AG09319 (cell line): ENCODE measurements at regions not wholly inside any gene's neighbourhood (a gene's known extent, or its start where the extent isn't known, plus 50 kb on each side); places are given as distances from the start of the nearest gene placed in this dataset.

Source experiments
- DNase-seq: peaks from one replicate; pipeline ENCODE4 v3.0.0-alpha.2; 2010; ENCODE audit warnings: low read depth; ENCODE audit errors: extremely low read depth
- TF ChIP-seq, protein P1 (sequence below): IDR thresholded peaks from 2 replicates; pipeline ENCODE4 v1.5.1; 2011; ENCODE audit warnings: low read depth, mild to moderate bottlenecking, inconsistent platforms, low read length, moderate library complexity

DNA sequence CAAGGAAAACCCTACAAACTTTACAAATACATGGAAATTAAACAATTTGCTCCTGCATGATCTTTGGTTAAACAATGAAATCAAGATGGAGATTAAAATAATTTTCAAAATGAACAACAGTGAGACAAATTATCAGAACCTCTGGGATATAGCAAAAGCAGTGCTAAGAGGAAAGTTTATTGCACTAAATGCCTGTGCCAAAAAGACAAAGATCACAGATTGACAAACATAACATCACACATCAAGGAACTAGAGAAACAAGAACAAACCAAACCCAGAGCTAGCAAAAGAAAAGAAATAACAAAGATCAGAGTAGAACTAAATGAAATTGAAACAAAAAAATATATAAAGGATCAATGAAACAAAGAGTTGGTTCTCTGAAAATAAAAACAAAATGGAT, 95.2 kb upstream of the FBXO11 start:
- TF ChIP-seq, protein P1, sequence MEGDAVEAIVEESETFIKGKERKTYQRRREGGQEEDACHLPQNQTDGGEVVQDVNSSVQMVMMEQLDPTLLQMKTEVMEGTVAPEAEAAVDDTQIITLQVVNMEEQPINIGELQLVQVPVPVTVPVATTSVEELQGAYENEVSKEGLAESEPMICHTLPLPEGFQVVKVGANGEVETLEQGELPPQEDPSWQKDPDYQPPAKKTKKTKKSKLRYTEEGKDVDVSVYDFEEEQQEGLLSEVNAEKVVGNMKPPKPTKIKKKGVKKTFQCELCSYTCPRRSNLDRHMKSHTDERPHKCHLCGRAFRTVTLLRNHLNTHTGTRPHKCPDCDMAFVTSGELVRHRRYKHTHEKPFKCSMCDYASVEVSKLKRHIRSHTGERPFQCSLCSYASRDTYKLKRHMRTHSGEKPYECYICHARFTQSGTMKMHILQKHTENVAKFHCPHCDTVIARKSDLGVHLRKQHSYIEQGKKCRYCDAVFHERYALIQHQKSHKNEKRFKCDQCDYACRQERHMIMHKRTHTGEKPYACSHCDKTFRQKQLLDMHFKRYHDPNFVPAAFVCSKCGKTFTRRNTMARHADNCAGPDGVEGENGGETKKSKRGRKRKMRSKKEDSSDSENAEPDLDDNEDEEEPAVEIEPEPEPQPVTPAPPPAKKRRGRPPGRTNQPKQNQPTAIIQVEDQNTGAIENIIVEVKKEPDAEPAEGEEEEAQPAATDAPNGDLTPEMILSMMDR, result no peak
- no peak for DNase-seq

DNA sequence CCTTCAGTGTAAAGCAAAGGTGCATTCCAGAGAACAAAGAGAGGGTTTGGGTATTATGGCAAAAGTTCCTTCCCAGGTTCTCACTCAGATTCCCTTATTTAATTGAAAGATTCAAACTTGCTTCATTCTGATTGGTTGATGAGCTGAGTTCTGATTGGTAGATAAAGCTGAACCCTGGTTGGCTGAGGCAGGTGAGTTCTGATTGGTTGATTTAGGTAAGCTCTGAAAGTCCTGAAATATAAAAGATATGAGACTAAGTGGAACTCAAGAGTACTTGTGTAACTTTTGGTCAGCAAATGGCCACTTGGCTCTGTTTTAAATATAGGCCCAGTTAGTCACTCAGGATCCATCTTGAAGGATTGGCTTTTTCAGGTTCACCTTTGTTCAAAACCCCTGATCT, 99.8 kb upstream of the FBXO11 start:
- no peak for DNase-seq
- TF ChIP-seq, protein P1, result no peak

DNA sequence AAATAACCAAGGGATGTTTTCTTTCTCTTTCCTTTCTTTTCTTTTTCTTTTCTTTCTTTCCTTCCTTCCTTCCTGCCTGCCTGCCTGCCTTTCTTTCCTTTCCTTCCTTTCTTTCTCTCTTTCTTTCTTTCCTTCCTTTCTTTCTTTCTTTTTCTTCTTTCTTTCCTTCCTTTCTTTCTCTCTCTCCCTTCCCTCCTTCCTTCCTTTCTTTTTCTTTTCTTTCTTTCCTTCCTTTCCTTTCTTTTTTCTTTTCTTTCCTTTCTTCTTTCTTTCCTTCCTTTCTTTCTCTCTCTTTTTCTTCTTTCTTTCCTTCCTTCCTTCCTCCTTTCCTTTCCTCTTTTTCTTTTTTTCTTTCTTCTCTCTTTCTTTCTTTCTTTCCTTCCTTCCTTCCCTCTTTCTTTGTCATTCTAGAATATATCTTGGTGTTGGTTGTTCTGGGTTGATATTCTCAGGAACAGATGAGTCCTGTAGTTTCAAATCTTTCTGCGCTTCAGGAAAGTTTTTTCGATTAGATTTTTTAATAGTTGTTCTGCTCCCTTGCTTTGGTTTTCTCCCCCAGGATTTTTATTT, 101.5 kb upstream of the FBXO11 start:
- no peak for DNase-seq
- TF ChIP-seq, protein P1, result no peak

DNA sequence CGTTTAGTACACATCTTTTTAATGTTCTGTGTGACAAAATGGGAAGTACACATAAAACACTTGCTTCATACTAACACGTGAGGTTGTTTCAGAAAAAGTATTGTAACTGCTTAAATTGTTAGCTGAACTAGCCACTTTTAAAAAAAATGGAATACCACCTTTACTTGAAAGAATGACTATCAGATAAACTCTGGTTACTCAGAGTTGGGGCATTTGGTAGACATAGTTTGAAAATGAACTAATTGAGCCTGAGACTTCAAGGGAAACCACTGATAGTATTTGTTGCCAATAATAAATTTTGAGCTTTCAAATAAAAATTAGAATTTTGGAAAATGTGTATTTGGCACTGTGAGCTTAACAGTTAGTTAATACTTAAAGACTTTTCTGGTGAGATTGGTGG, 103.0 kb upstream of the FBXO11 start:
- TF ChIP-seq, protein P1, result no peak

DNA sequence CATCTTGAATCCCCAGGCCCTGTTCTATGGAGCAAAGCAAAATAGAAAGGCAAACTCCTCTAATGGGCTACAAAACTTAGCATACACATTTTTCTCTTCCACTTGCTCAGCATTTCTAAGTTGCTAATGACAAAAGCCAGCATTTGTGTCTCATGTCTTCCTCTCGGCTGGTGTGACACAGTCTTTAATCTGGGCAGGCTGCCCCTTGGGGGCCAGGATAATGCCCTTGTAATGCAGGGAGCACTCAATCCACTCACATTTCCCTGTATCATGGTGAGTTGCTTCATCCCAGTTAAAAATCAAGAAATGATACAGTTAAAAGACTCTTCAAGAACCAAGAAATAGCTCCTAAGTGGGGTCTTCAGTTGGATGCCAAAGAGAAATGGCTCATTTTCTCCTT, 109.1 kb upstream of the FBXO11 start:
- TF ChIP-seq, protein P1, result no peak
- no peak for DNase-seq

More for the DNA sequence above, 103.0 kb upstream of the FBXO11 start:
- DNase-seq, result no peak

DNA sequence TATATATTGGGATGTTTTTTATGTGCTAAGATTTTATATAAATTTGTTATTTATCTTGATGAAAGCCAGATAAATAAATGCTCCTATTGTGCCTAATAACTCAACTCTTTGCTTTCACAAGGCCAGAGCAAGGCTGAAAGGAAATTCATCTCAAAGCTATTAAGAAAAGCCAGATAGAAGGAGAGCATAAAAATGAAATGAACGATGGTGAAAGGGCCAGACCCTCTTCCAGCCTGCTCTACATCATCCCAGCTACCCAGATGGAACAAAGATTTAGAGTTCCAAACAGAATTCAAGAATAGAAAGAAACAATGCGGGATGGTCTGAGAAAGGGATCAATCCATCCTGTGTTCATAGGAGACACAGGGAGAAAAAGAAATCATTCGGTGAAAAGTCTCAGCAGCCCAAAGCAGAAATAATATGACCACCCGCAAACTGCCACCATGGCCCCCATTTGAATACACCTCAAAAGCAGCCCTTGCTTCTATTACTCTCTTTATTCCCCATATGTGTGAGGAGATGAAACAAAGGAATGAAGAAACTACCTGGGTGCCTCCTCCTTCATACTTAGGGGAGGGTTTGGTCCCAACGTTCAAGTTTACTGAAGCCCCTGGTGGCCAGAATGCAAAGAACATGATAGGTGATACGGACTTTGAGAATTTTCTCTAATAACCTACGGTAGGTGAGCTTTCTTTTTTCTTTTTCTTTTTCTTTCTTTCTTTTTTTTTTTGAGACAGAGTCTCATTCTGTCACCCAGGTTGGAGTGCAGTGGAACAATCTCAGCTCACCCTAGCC, 110.1 kb upstream of the FBXO11 start:
- no peak for DNase-seq
- TF ChIP-seq, protein P1, result no peak

GRCh38 chr2:48017136-48017535, 110.8 kb upstream of the FBXO11 start:
- DNase-seq, result no peak
- TF ChIP-seq, protein P1, result no peak
